HG03469 (cell line): ENCODE measurements at regions not wholly inside any gene's neighbourhood (a gene's known extent, or its start where the extent isn't known, plus 50 kb on each side); places are given as distances from the start of the nearest gene placed in this dataset.

Source experiments
- ATAC-seq: cut with Tn5 transposase; IDR thresholded peaks from one replicate; pipeline ENCODE4 v1.9.1; 2021; ENCODE audit warnings: mild to moderate bottlenecking, moderate library complexity, moderate number of reproducible peaks; ENCODE audit not compliant: unreplicated experiment

DNA sequence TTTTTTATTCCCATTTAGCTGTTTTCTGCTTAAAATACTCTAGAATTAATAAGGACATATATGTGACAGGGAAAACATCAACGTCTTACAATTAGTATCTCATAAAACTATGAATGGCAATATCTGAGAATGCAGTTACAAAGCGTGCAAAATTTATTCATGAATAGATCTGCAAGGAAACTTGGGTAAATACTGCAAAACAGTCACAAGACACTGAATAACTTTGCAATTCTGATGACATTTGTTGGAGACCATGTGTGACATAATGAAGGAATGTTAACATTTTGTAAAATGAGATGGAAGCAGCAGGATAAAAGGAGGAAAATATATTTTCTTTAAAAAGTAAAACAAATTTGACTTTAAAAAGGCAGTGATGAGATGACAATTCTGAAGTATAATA is 480.9 kb upstream of the SEMA6A start:
- ATAC-seq, result no peak

DNA sequence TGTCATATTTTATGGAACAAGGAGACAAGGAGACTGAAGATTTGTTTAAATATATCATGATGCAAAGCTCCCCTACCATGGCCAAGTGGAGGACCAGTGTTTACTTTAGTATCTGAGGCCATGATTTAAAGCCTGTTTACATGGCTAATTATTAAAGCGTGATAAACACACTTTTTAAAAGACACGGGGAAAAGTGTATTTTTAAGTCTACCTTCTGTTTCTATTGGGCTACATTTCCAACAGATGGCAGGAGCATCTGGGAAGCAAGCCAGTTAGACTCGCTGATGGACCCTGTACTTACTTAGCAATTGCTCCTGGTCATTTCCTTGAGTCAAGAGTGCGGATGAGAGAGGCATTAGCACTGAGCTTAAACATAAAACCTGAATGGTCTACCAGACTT is 480.3 kb upstream of the SEMA6A start:
- no peak for ATAC-seq

DNA sequence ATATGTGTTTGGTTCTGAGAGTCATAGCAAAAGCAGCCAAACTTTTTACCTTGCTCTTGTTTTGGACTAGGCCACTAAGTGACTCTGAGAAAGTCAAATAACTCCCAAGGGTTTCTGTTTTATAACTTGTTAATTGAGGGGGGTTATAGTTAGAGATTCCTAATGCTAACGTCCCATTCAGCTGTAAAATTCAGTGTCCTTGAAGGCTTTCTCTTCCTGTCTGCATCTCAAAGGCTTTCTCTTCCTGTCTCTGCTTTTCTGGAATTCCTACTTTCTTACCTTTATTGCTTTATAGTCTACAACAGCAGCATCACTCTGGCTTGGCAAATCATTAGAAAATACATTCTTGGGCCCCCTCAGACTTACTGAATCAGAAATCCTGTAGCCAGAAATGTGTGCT is 479.5 kb upstream of the SEMA6A start:
- ATAC-seq, result no peak

DNA sequence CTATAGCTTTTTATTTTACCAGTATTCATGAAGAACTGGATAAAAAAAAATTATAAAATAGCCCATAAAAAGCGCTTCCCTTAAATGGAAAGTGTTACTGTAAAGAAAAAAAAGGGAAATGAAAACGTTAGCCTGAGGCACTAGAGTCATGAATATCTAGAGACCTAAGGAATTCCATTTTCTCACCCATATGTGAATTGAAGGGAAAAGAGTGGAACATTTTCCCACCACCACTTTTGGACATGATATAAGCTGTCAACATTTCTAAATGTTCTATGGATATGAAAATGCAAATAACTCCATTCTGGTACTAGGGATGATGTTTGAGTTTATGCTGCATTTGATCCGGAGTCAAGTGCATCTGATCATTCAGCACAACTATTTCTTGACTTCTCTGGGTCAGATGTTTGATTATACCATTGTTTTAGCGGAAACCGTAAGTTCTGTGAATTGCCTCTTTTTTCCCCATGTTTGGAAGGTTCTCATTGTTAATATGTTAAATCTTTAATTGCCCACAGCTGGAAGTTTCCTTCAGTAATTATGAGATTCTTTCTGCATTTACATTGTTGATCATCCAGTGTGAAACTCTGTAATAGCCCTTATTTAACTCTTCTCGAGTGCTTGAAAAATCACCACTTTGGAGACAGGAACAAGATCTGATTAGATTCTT is 467.4 kb upstream of the SEMA6A start:
- no peak for ATAC-seq

DNA sequence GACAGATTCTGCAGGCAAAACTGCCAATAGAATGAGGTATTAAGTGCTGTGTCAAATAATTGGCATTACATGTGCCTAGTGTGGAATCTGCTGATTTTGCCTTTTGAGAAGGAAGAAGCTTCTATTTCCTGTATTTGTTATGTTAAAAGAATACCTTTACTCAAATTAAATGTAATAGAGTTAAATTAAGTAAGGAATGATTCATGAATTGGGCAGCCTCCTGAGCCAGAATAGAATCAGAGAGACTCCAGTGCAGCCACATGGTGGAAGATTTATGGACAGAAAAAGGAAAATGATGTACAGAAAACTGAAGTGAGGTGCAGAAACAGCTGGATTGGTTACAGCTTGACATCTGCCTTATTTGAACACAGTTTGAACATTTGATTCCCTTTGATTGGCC is 464.4 kb upstream of the SEMA6A start:
- ATAC-seq, result no peak

DNA sequence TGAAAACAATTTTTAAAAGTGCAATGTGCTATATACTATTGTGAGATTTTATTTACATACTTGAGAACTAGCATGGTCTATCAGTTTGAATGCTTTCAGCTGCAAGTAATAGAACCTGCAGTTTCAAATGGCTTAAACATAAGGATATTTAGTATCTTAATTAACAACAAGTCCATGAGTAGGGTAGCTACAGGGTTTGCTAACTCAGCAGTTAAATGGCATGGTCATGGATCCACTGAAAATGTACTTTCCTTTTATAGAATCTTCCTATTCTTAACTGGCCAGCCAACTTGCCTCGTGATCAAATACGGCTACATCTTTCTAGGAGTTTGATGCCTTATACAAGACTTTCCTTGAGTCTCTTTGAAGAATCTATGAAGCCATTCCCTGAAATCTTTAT is 452.8 kb upstream of the SEMA6A start:
- no peak for ATAC-seq

DNA sequence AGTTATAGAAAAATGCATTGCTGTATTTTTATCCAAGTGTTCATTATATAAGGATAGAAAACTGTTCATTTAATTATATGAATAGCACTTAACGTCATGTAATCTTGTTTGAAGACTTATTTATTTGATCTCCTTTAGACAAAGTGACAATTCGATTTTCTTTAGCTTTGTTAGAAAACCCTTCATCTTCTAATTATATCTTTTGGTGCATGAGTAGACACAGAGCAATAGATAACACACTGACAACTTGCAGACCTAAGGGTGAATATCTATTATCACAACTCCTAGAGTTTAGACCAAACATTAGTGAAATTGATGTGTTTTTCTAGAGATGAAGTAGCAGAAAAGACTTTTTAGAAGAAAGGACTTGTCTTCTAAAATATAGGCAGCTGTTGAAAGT is 446.4 kb upstream of the SEMA6A start:
- ATAC-seq, result no peak

DNA sequence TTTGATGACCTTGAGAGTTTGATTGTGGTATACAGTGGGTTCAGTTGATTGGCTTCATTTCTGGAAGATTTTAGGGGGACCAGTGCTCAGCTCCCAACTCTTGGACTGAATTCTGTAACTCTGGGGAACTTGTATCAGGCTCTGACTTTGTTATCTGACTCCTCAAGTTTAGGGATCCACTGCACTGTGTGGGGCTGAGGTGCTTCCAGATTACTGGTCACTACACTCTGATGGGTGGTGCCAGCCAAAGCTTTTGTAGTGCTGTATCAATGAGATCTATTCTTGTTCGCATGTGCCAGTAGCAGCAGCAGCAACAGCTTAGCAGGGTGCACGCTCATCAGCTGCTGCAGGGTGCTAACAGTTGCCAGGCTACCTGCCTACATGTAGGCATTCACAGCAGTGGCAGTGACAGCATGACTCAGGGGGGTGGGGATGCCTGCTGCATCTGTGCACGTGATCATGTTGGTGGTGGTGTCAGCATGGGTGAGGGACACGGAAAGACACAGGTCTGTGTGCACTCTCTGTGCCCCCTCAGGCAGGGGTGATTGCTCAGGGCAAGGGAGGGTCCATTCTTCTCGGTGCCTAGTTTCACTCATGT is 438.8 kb upstream of the SEMA6A start:
- no peak for ATAC-seq

DNA sequence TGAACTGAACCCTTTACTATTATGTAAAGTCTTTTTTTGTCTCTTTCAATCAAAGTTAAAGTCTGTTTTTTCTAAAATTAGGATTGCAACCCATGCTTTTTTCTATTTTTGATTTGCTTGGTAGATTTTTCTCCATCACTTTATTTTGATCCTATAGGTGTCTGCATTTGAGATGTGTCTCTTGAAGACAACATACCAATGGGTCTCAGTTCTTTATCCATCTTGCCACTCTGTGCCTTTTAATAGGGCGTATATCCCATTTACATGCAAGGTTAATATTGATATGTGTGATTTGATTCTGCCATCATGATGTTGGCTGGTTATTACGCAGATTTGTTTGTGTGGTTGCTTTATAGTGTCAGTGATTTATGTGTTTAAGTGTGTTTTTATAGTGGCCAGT is 436.0 kb upstream of the SEMA6A start:
- ATAC-seq, result no peak

DNA sequence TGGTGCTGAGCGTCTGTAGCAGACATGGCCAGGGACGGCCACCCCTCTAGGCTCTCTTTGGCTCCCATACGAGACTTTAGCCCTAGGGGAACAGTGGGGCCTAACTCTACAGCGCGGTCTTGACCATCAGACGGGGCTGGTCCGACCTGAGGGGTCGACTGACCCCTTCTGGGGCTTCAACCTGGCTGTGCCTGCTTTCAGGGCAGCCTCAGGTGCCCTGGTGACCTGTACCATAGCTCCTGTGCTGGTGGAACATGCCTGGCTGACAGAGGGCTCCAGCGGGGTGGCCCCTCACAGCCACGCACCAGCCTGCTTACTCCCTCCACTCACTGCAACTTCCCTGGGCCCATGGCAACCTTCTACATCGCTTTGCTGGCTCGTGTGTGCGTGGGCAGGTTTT is 423.4 kb upstream of the SEMA6A start:
- no peak for ATAC-seq

DNA sequence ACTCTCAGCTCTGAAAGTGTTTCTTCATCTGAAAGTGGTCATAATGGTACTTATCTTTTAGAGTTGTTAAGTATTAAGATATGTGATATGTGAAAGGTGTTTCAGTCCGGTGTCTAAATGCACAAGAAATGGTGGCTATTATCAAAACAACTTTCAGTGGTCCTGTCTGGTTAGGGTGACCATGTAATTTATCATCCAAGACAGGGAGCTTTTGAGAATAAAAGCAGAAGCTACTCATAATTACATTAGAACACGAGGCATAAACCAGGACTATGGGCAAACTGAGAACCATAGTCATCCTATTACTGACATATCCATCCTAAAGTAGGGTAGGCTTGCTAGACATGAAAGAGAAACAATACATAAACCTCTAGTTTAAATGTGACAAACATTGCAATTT is 418.1 kb upstream of the SEMA6A start:
- no peak for ATAC-seq

DNA sequence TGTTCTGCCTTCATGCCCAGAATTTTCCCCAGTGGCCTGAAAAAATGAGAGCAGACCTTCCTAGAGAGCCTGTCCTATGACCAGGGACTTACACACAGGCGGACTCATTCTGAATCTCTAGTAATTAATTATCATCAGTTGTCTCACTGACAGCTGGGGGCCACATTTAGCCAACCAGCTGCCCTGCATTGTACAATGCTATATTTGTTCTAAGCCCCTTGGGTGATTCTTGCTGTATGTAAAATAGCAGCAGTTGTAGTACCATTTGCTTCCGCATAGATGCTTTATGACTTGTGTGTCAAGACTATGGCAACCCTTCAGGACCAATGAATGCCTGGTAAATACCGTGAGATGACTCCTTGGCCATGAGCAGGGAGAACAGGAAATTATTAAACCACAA is 415.4 kb upstream of the SEMA6A start:
- no peak for ATAC-seq

DNA sequence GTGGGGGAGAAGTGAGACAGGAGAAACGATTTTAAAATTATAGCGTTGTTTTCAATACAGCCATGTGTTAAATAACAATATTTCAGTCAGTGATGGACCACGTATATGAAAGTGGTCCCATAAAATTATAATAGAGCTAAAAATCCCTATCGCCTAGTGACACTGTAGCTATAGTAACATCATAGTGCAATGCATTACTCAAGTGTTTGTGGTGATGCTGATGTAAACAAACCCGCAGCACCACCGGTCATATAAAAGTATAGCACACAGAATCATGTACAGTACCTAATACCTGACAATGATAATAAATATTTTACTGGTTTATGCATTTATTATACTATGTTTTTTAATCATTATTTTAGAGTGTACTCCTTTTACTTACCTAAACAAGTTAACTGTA is 407.4 kb upstream of the SEMA6A start:
- ATAC-seq, result no peak

DNA sequence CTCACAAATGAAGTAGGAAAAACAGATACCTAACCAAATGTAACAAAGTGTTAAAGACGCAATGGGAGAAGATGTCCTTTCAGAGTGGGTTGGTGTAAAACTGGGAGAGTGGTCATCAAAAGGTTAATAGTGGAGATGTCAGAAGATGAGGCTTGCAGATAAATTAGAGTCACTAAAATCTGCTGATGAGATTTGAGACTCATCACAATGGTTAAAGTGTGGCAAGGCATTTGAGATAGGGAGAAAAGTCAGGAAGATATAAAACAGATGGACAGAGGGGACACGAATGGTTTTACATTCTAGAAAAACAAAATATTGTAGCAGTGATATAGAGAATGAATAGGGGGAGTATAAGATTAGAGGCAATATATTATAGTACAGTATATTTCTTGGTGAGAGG is 406.0 kb upstream of the SEMA6A start:
- ATAC-seq, result no peak

DNA sequence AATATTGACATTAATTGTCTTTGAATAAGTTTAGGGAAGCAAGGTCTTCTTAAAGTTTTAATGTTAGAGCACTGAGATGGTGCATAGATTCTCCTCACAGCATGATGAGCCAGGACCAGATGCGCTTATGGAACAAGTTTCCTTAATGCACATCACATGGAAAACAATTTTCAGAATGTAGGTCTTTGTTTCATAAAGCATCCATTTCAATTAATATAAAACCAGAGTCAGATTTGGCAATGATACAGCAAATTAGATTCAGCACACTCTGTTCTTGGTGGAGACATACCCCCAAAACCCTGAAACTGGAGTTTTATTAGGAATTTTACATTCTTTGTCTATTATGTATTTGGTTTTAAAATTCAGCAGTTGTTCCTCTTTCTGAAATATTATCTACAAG is 402.1 kb upstream of the SEMA6A start:
- no peak for ATAC-seq

DNA sequence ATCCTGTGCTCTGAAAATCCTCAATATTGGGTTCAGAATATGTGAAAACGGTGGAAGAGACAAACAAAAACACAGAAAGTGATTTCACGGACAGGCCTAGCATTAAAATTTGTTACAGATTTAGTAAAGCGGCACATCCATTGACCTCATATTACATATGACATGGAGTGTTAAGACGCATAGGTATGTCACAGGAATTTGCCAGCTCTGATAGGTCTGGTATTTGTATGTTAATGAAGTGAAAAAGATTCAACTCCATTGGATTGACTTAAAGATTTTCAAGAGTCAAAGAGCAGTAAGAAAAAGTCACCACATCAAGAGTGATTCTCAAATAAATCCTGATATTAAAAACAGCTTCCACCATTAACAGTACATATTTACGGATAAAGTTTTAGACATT is 396.5 kb upstream of the SEMA6A start:
- ATAC-seq, result no peak

DNA sequence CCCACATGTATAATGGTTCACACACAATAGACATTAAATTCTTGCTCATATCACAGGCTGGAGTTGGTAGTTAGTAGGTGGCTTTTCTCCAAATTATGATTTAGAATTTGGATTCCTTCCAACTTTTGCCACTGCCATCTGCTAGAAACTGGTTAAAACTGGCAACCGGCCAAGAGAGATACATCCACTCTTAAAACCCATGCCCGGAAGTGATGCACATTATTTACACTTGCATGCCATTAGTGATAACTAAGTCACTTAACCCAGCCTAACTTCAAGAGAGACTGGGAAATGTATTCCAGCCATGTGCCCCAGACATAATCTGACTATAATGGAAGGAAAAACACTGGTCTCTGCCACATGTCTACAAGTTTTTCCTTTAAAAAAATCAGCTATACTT is 395.7 kb upstream of the SEMA6A start:
- no peak for ATAC-seq

DNA sequence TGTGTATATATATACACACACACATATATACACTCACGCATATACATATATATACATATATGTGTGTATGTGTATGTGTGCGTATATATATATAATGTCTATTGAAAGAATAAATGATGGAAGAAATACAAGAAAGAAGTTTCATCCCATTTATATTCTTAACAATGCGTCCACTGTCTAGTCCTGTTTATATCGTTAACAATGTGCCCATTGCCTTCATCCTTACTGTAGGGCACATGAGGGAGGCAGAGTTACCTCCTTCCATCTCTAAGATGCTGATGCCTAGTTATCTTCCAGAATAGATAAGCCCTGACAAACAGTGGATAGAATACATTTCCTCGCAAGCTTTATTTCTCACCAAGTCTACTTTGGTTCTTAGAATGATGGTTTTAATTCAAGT is 389.8 kb upstream of the SEMA6A start:
- no peak for ATAC-seq

DNA sequence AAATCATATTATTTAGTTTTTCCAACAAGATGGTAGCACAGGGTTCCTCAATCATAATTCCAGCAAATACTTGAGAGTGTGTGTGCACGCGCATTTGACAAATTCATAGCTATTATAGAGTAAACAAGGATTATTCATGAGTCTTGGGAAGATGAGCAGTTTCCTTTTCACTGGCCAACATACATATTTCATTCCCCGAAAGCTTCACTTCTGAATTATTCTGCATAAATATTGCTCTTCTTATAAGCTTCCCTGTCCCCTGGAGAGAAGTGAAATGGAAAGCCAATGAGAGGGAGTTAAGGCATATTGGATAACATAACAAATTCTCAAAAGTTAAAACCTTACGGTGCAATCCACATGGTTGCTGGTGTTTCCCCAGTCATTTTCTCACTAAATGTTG is 386.4 kb upstream of the SEMA6A start:
- ATAC-seq, result no peak

DNA sequence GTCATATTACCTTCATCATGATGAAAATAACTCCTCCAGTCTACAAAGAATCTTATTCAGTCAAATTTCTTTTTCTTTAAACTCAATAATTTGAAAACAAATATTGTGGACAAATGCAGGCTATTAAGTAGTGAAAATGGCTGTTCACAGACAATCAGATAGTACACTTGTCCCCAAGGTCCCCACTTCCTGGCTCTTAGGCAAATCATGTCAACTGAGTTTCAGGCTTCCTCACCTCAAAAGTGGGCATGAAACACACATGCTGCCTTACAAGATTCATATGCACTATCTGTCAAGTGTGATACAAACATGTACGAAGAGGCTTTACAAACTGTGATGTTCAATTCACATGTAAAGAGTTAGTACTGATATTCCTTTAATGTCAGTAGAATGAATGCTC is 385.2 kb upstream of the SEMA6A start:
- no peak for ATAC-seq

DNA sequence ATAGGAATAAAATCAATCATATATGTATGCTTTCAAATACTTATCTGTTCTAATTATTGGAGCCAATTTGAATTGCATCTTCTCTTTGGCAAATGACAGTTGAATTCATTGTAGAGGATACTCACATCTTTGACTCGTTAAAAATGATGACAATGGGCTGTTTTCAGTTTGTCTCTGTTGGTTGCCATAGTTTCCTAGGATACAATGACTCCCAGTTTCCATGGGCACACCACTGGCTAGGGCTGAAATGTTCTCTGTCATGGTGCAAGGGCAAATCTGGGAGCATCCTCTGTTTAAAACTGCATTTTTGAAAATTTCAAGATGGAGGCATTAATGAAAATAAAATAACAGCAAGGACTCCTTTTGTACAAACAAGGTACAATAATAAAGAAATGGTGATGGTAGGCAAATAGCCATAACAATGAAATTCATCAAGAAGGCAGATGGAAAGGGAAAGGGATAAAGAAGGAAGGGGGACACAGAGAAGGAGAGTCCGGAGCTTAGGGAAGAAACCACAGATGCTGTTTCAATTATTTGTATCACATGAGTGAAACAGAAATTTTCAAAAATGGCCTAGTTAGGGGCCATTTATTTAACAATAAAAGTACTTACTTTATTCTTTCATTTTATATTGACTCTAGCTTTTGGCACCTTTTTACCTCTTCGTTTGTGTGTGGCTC is 378.8 kb upstream of the SEMA6A start:
- no peak for ATAC-seq

DNA sequence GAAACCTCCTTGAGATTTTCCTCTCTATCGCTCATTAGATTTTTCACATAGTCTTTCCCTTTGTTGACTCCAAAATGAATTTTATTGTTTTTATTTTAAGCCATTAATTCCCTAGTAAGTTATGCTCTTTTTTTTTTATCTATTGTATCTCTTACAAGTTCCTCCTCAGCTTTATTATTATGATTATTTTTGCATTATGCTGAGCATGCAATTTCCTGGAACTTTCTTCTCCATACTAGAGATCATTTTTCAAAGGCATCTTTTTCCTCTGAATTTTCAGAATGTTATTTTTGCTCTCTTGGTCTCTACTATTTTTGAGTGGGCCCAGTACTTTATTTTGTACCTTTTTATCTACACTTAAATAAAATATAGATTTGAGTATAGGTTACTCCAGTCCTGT is 376.6 kb upstream of the SEMA6A start:
- ATAC-seq, result no peak
